OCI-LY1 (cell line): ENCODE measurements at regions not wholly inside any gene's neighbourhood (a gene's known extent, or its start where the extent isn't known, plus 50 kb on each side); places are given as distances from the start of the nearest gene placed in this dataset.

ENCODE experiments used
- CTCF ChIP-seq: fragments of 200-600 bp; sonication (generic), shearing (Covaris generic); IDR thresholded peaks from 2 replicates; pipeline ENCODE4 v1.5.1; 2017; ENCODE audit warnings: mild to moderate bottlenecking, antibody characterized with exemption, low read length, moderate library complexity, mixed read lengths
- EZH2 ChIP-seq: fragments of 200-600 bp; sonication (generic), shearing (Covaris generic); IDR thresholded peaks from 2 replicates; pipeline ENCODE4 v1.8.0; 2017; ENCODE audit warnings: borderline replicate concordance, mixed run types, mild to moderate bottlenecking, antibody characterized with exemption, low read length, moderate library complexity, mixed read lengths

GRCh38 chr5:111854186-111854585 is 97.2 kb upstream of the NREP start:
- TF ChIP-seq CTCF = no peak
- no peak for TF ChIP-seq EZH2
